ENCODE measurements at regions not wholly inside any gene's neighbourhood (a gene's known extent, or its start where the extent isn't known, plus 50 kb on each side); places are given as distances from the start of the nearest gene placed in this dataset.
"Not testable (repeated sequence)": the region's sequence is repeated elsewhere in the genome, so short reads cannot be mapped to it uniquely, and the experiment has no call there.

DNA sequence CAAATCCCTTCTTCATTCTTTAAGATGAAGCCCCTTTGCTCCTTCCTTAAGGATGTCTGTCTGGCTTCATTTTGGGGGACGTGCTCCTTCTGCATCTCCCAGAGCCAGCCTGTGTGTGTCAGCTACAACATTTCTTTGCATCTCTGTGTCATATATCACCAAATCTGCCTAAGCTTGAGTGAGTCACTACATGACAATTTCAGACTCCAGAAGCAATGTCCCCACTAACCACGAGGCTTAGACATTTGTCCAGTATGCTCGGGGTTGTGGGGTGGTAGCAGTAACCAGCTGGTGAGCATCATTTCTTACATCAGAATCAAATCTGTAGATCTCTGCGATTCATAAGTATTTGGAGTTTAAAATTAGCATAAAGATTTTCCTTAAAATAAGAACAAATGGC, 54.1 kb upstream of the USP14 start:
- H3K4me1 ChIP-seq (ENCODE audit: control insufficient read depth, insufficient read depth, low read length); ATAC-seq (ENCODE audit: low read depth); H3K79me1 ChIP-seq (ENCODE audit: low read depth in 1 of 2, low read length in 2 of 2); H4K20me1 ChIP-seq (ENCODE audit: insufficient read depth, low read length); H3K9me1 ChIP-seq (ENCODE audit: insufficient read depth, low read length); H4K5ac ChIP-seq (ENCODE audit: low read depth, low read length); H3K4me3 ChIP-seq (ENCODE audit: insufficient read depth, low read depth, low read length); H3K56ac ChIP-seq (ENCODE audit: extremely low read depth, insufficient read depth, low read length); H3K4me2 ChIP-seq (ENCODE audit: low read depth, low read length); intact Hi-C loops (cut with micrococcal nuclease); H2BK15ac ChIP-seq (ENCODE audit: low read depth, low read length); H3K27ac ChIP-seq (ENCODE audit: insufficient read depth, low read length); BruUV-seq (replicated peaks); H3K23ac ChIP-seq (ENCODE audit: low read depth, low read length); H2BK120ac ChIP-seq (ENCODE audit: low read depth, low read length); DNase-seq; in situ Hi-C loops (cut with MboI; ENCODE audit: low sequenced_read_pairs); dilution Hi-C loops (cut with HindIII; ENCODE audit: low sequenced_read_pairs, unreplicated experiment); H3K18ac ChIP-seq (ENCODE audit: low read depth, low read length); H4K91ac ChIP-seq (ENCODE audit: insufficient read depth, low read depth, low read length); H2BK5ac ChIP-seq (ENCODE audit: low read depth, low read length, poor library complexity, severe bottlenecking); H3K9me3 ChIP-seq (ENCODE audit: control insufficient read depth, insufficient read depth, low read length); H3K4ac ChIP-seq (ENCODE audit: low read depth, low read length); H2AK5ac ChIP-seq (ENCODE audit: low read depth, low read length); H3K9ac ChIP-seq (ENCODE audit: low read depth, low read length); H2BK20ac ChIP-seq (ENCODE audit: low read depth, low read length); CTCF ChIA-PET; H4K8ac ChIP-seq (ENCODE audit: low read depth in 2 of 2, low read length in 2 of 2); H2AFZ ChIP-seq (replicated peaks; ENCODE audit: low read length, poor library complexity); POLR2A ChIA-PET (ENCODE audit: unreplicated experiment); H3K14ac ChIP-seq (replicated peaks; ENCODE audit: low read depth, low read length); H3K36me3 ChIP-seq (ENCODE audit: control insufficient read depth, insufficient read depth, low read length); H3K27me3 ChIP-seq (ENCODE audit: control insufficient read depth, insufficient read depth, low read length); H2AK9ac ChIP-seq (replicated peaks; ENCODE audit: low read depth, low read length, poor library complexity): not testable (repeated sequence)
- no CpG with 5 or more reads among the region's 4 CpGs for WGBS, 2 experiments (ENCODE audit: extremely low coverage in 2 of 2, insufficient read length in 1 of 2)

DNA sequence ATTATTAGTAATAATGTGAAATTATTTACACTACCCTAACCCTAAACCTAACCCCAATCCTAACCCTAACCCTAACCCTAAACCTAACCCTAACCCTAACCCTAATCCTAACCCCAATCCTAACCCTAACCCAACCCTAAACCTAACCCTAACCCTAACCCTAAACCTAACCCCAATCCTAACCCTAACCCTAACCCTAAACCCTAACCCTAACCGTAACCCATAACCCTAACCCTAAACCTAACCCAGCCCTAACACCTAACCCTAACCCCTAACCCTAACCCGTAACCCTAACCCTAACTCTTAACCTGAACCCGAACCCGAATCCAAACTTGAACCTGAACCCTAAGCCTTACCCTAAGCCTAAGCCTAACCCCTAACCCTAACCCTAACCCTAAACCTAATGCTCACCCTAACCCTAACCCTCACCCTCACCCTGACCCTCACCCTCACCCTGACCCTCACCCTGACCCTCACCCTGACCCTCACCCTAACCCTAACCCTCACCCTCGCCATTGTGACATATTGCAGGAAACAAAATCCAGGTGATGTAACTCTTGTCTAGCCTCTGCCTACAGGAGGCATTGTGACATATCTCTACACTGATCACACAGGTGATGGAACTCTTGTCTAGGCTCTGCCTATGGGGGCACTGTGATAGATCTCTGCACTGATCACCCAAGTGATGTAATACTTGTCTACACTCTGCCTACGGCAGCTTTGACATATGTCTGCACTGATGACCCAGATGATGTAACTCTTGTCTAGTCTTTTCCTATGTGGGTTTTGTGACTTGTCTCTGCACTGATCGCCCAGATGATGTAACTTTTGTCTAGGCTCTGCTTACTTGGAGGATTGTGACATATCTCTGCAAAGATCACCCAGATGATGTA, 53.0 kb upstream of the USP14 start:
- H3K9me3 ChIP-seq (ENCODE audit: control insufficient read depth, insufficient read depth, low read length); BruUV-seq (replicated peaks); H3K14ac ChIP-seq (replicated peaks; ENCODE audit: low read depth, low read length); H3K79me1 ChIP-seq (ENCODE audit: low read depth in 1 of 2, low read length in 2 of 2); H2BK15ac ChIP-seq (ENCODE audit: low read depth, low read length); in situ Hi-C loops (cut with MboI; ENCODE audit: low sequenced_read_pairs); H3K4me2 ChIP-seq (ENCODE audit: low read depth, low read length); POLR2A ChIA-PET (ENCODE audit: unreplicated experiment); H2BK20ac ChIP-seq (ENCODE audit: low read depth, low read length); H2BK5ac ChIP-seq (ENCODE audit: low read depth, low read length, poor library complexity, severe bottlenecking); H4K91ac ChIP-seq (ENCODE audit: insufficient read depth, low read depth, low read length); H3K9ac ChIP-seq (ENCODE audit: low read depth, low read length); H3K4me1 ChIP-seq (ENCODE audit: control insufficient read depth, insufficient read depth, low read length); H2BK120ac ChIP-seq (ENCODE audit: low read depth, low read length); H4K8ac ChIP-seq (ENCODE audit: low read depth in 2 of 2, low read length in 2 of 2); dilution Hi-C loops (cut with HindIII; ENCODE audit: low sequenced_read_pairs, unreplicated experiment); H3K9me1 ChIP-seq (ENCODE audit: insufficient read depth, low read length); H3K56ac ChIP-seq (ENCODE audit: extremely low read depth, insufficient read depth, low read length); H3K27ac ChIP-seq (ENCODE audit: insufficient read depth, low read length); intact Hi-C loops (cut with micrococcal nuclease); H2AFZ ChIP-seq (replicated peaks; ENCODE audit: low read length, poor library complexity); H3K36me3 ChIP-seq (ENCODE audit: control insufficient read depth, insufficient read depth, low read length); H2AK5ac ChIP-seq (ENCODE audit: low read depth, low read length); H3K27me3 ChIP-seq (ENCODE audit: control insufficient read depth, insufficient read depth, low read length); H3K4ac ChIP-seq (ENCODE audit: low read depth, low read length); H3K18ac ChIP-seq (ENCODE audit: low read depth, low read length); H4K20me1 ChIP-seq (ENCODE audit: insufficient read depth, low read length); H2AK9ac ChIP-seq (replicated peaks; ENCODE audit: low read depth, low read length, poor library complexity); H3K4me3 ChIP-seq (ENCODE audit: insufficient read depth, low read depth, low read length); H3K23ac ChIP-seq (ENCODE audit: low read depth, low read length); CTCF ChIA-PET; DNase-seq; H4K5ac ChIP-seq (ENCODE audit: low read depth, low read length); ATAC-seq (ENCODE audit: low read depth): not testable (repeated sequence)
- WGBS, 2 experiments (ENCODE audit: extremely low coverage in 2 of 2, insufficient read length in 1 of 2), result 100% methylated on average over 1 to 2 of the region's 7 CpGs
